ENCODE measurements at regions not wholly inside any gene's neighbourhood (a gene's known extent, or its start where the extent isn't known, plus 50 kb on each side); places are given as distances from the start of the nearest gene placed in this dataset.
"Not testable (repeated sequence)": the region's sequence is repeated elsewhere in the genome, so short reads cannot be mapped to it uniquely, and the experiment has no call there.

GRCh38 chr2:75415111-75415626 is 145.6 kb downstream of the EVA1A start:
- no peak for DNase-seq
- 100% methylated on average over 3 of the region's 4 CpGs for WGBS (ENCODE audit: insufficient coverage, low lambda C conversion rate)
- Histone ChIP-seq H3K4me3 (ENCODE audit: low read length) (no peak overlapping the region), H3K36me3 (ENCODE audit: control insufficient read depth, insufficient read depth, low read length) (no peaks in the 10 kb centered on the region), H3K27me3 (ENCODE audit: control insufficient read depth, insufficient read depth, low read length) (no peaks in the 10 kb centered on the region), H3K9me3 (ENCODE audit: control insufficient read depth, low read depth, low read length) (no peaks in the 10 kb centered on the region), H3K27ac (ENCODE audit: low read length) (no peak overlapping the region), H3K4me1 (ENCODE audit: control insufficient read depth, insufficient read depth, low read length) (no peaks in the 10 kb centered on the region)

DNA sequence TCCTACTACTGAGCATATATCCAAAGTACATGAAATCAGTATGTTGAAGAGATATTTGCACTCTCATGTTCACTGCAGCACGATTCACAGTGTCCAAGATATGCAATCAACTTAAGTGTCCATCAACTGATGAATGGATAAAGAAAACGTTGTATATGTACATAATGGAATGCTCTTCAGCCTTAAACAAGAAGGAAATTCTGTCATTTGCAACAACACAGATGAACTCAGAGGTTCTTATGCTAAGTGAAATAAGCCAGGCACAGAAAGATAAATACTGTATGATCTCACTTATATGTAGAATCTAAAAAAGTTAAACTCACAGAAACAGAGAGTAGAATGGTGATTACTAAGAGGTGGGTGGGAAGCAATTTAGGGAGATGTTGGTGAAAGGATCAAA is 149.2 kb downstream of the EVA1A start:
- H3K4me3 ChIP-seq (ENCODE audit: low read length) = no peak overlapping the region
- H3K9me3 ChIP-seq (ENCODE audit: control insufficient read depth, low read depth, low read length) = no peaks in the 10 kb centered on the region
- no peak overlapping the region for H3K27ac ChIP-seq (ENCODE audit: low read length)
- H3K36me3 ChIP-seq (ENCODE audit: control insufficient read depth, insufficient read depth, low read length) = no peaks in the 10 kb centered on the region
- no peaks in the 10 kb centered on the region for H3K27me3 ChIP-seq (ENCODE audit: control insufficient read depth, insufficient read depth, low read length)
- WGBS (ENCODE audit: insufficient coverage, low lambda C conversion rate) = 67% methylated on average over 2 of the region's 2 CpGs
- H3K4me1 ChIP-seq (ENCODE audit: control insufficient read depth, insufficient read depth, low read length) = no peaks in the 10 kb centered on the region
- DNase-seq = no peak

- Histone ChIP-seq H3K27me3 (ENCODE audit: control insufficient read depth, insufficient read depth, low read length) (no peaks in the 10 kb centered on the region), H3K4me1 (ENCODE audit: control insufficient read depth, insufficient read depth, low read length) (no peaks in the 10 kb centered on the region), H3K27ac (ENCODE audit: low read length) (no peak overlapping the region), H3K36me3 (ENCODE audit: control insufficient read depth, insufficient read depth, low read length) (no peaks in the 10 kb centered on the region), H3K4me3 (ENCODE audit: low read length) (no peak overlapping the region), H3K9me3 (ENCODE audit: control insufficient read depth, low read depth, low read length) (no peaks in the 10 kb centered on the region)
- no peak for DNase-seq
These were observed 150.0 kb downstream of the EVA1A start for GRCh38 chr2:75410702-75411101.

DNA sequence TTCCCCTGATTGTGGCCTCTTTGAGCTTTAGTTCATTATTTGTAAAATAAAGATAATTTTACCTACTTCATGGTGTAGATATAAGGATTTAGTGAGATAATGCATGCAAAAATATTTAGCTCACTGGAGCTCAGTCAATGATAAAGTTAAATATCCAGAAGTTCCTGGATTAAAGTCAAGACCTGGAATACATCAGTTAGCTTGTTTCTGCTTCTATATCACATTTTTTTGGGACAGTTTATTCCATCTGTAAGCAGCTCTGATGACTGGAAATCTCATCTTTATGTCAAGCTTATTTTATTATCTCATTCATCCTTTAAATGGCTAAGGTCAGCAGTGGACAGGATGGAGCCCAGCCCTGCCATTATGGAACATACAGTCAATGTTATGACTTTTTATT is 152.0 kb downstream of the EVA1A start:
- no peaks in the 10 kb centered on the region for H3K36me3 ChIP-seq (ENCODE audit: control insufficient read depth, insufficient read depth, low read length)
- no peaks in the 10 kb centered on the region for H3K4me1 ChIP-seq (ENCODE audit: control insufficient read depth, insufficient read depth, low read length)
- no peaks in the 10 kb centered on the region for H3K27me3 ChIP-seq (ENCODE audit: control insufficient read depth, insufficient read depth, low read length)
- H3K9me3 ChIP-seq (ENCODE audit: control insufficient read depth, low read depth, low read length) = no peaks in the 10 kb centered on the region
- H3K27ac ChIP-seq (ENCODE audit: low read length) = no peak overlapping the region
- H3K4me3 ChIP-seq (ENCODE audit: low read length) = no peak overlapping the region
- no peak for DNase-seq

DNA sequence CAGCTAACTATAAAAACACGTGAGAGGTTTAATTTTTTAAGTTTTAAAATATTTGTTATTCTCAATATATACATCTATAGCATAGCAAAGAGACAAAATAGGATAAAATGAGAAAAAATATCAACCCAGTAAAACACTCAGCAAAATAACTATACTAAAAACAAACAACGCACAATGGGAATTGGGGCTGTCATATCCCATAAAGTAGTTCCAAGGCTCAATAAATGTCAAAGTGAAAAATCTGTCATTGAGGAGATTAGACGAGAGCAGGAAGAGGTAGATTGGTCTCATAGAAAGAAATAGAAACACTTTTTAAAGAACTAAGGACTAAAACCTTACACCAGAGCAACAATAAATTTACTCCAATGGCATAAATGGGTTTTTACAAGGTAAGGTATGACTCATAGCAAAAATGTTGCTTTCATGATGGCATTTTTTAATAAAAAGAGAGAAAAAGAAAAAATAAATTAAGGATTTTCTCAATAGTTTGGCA is 153.7 kb downstream of the EVA1A start:
- Histone ChIP-seq H3K36me3 (ENCODE audit: control insufficient read depth, insufficient read depth, low read length) (no peaks in the 10 kb centered on the region), H3K27ac (ENCODE audit: low read length) (no peak overlapping the region), H3K4me3 (ENCODE audit: low read length) (no peak overlapping the region), H3K9me3 (ENCODE audit: control insufficient read depth, low read depth, low read length) (no peaks in the 10 kb centered on the region), H3K27me3 (ENCODE audit: control insufficient read depth, insufficient read depth, low read length) (no peaks in the 10 kb centered on the region), H3K4me1 (ENCODE audit: control insufficient read depth, insufficient read depth, low read length) (no peaks in the 10 kb centered on the region)
- 87% methylated on average over 3 of the region's 3 CpGs for WGBS (ENCODE audit: insufficient coverage, low lambda C conversion rate)
- DNase-seq = no peak

GRCh38 chr2:75406131-75406581 is 154.6 kb downstream of the EVA1A start:
- H3K4me1 ChIP-seq (ENCODE audit: control insufficient read depth, insufficient read depth, low read length) = no peaks in the 10 kb centered on the region
- no peaks in the 10 kb centered on the region for H3K27me3 ChIP-seq (ENCODE audit: control insufficient read depth, insufficient read depth, low read length)
- H3K27ac ChIP-seq (ENCODE audit: low read length) = no peak overlapping the region
- H3K9me3 ChIP-seq (ENCODE audit: control insufficient read depth, low read depth, low read length) = no peaks in the 10 kb centered on the region
- no CpG with 5 or more reads among the region's 1 CpG for WGBS (ENCODE audit: insufficient coverage, low lambda C conversion rate)
- DNase-seq = no peak
- no peak overlapping the region for H3K4me3 ChIP-seq (ENCODE audit: low read length)
- H3K36me3 ChIP-seq (ENCODE audit: control insufficient read depth, insufficient read depth, low read length) = no peaks in the 10 kb centered on the region

DNA sequence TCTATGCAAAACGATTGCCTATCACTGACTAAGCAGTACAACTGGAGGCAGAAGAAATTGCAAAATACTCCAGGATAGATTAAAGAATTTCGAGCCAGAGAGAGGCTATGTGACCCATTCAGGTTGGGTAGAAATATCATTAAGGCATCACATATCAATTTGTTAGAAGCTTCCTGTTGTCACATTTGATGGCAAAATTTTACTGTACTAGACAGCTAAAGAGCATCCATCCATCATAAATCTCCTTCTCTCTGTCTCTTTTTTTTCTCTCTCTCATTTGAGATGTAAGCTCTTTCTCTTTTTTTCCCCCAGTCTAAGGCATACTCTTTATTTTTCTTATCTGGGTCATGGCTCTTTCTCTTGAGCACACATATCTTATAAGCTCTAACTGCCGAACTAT is 155.7 kb downstream of the EVA1A start:
- Histone ChIP-seq H3K4me1 (ENCODE audit: control insufficient read depth, insufficient read depth, low read length) (no peaks in the 10 kb centered on the region), H3K9me3 (ENCODE audit: control insufficient read depth, low read depth, low read length) (no peaks in the 10 kb centered on the region), H3K36me3 (ENCODE audit: control insufficient read depth, insufficient read depth, low read length) (no peaks in the 10 kb centered on the region), H3K27ac (ENCODE audit: low read length) (no peak overlapping the region), H3K4me3 (ENCODE audit: low read length) (no peak overlapping the region), H3K27me3 (ENCODE audit: control insufficient read depth, insufficient read depth, low read length) (no peaks in the 10 kb centered on the region)
- 70% methylated on average over 3 of the region's 3 CpGs for WGBS (ENCODE audit: insufficient coverage, low lambda C conversion rate)
- no peak for DNase-seq

DNA sequence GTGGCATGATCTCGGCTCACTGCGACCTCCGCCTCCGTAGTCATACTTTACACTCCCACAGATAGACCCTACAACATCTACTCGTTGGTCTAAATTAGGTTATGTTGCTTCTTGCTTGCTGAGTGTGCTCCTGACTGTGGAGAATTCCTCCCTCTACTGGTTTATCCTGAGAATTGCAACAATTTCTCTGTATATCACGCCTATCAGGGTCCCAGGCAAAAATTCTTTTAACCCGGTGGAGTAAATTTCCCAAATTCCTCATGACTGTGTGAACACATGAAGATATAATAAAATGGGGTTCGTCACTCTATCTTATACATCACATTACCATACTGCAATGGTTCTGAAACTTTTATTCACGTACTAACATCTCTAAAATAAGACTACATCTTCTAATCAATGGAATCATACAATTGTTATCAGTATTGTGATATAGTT is 156.7 kb downstream of the EVA1A start:
- WGBS (ENCODE audit: insufficient coverage, low lambda C conversion rate) = 40% methylated on average over 1 of the region's 9 CpGs
- H3K9me3 ChIP-seq (ENCODE audit: control insufficient read depth, low read depth, low read length) = no peaks in the 10 kb centered on the region
- no peaks in the 10 kb centered on the region for H3K27me3 ChIP-seq (ENCODE audit: control insufficient read depth, insufficient read depth, low read length)
- no peaks in the 10 kb centered on the region for H3K4me1 ChIP-seq (ENCODE audit: control insufficient read depth, insufficient read depth, low read length)
- H3K36me3 ChIP-seq (ENCODE audit: control insufficient read depth, insufficient read depth, low read length) = no peaks in the 10 kb centered on the region
- no peak overlapping the region for H3K4me3 ChIP-seq (ENCODE audit: low read length)
- peak; percentile 13 to 32 for DNase-seq
- H3K27ac ChIP-seq (ENCODE audit: low read length) = no peak overlapping the region

GRCh38 chr2:75396314-75396713 is 164.4 kb downstream of the EVA1A start:
- Histone ChIP-seq H3K27ac (ENCODE audit: low read length) (no peak overlapping the region), H3K27me3 (ENCODE audit: control insufficient read depth, insufficient read depth, low read length) (no peaks in the 10 kb centered on the region), H3K9me3 (ENCODE audit: control insufficient read depth, low read depth, low read length) (no peaks in the 10 kb centered on the region), H3K36me3 (ENCODE audit: control insufficient read depth, insufficient read depth, low read length) (no peaks in the 10 kb centered on the region), H3K4me1 (ENCODE audit: control insufficient read depth, insufficient read depth, low read length) (no peaks in the 10 kb centered on the region), H3K4me3 (ENCODE audit: low read length) (no peak overlapping the region)
- no CpG with 5 or more reads among the region's 2 CpGs for WGBS (ENCODE audit: insufficient coverage, low lambda C conversion rate)
- no peak for DNase-seq

- not testable (repeated sequence) for H3K36me3 ChIP-seq (ENCODE audit: control insufficient read depth, insufficient read depth, low read length); DNase-seq; H3K4me1 ChIP-seq (ENCODE audit: control insufficient read depth, insufficient read depth, low read length); H3K27ac ChIP-seq (ENCODE audit: low read length); H3K4me3 ChIP-seq (ENCODE audit: low read length); H3K27me3 ChIP-seq (ENCODE audit: control insufficient read depth, insufficient read depth, low read length); H3K9me3 ChIP-seq (ENCODE audit: control insufficient read depth, low read depth, low read length)
- no CpG with 5 or more reads among the region's 2 CpGs for WGBS (ENCODE audit: insufficient coverage, low lambda C conversion rate)
These were observed 166.0 kb downstream of the EVA1A start for GRCh38 chr2:75394764-75395163.

GRCh38 chr2:75390169-75390568 is 170.6 kb downstream of the EVA1A start:
- no CpG with 5 or more reads among the region's 3 CpGs for WGBS (ENCODE audit: insufficient coverage, low lambda C conversion rate)
- Histone ChIP-seq H3K4me3 (ENCODE audit: low read length) (no peak overlapping the region), H3K27me3 (ENCODE audit: control insufficient read depth, insufficient read depth, low read length) (no peaks in the 10 kb centered on the region), H3K27ac (ENCODE audit: low read length) (no peak overlapping the region), H3K4me1 (ENCODE audit: control insufficient read depth, insufficient read depth, low read length) (no peaks in the 10 kb centered on the region), H3K36me3 (ENCODE audit: control insufficient read depth, insufficient read depth, low read length) (no peaks in the 10 kb centered on the region), H3K9me3 (ENCODE audit: control insufficient read depth, low read depth, low read length) (no peaks in the 10 kb centered on the region)
- DNase-seq = no peak
